ENCODE measurements at regions not wholly inside any gene's neighbourhood (a gene's known extent, or its start where the extent isn't known, plus 50 kb on each side); places are given as distances from the start of the nearest gene placed in this dataset.

DNA sequence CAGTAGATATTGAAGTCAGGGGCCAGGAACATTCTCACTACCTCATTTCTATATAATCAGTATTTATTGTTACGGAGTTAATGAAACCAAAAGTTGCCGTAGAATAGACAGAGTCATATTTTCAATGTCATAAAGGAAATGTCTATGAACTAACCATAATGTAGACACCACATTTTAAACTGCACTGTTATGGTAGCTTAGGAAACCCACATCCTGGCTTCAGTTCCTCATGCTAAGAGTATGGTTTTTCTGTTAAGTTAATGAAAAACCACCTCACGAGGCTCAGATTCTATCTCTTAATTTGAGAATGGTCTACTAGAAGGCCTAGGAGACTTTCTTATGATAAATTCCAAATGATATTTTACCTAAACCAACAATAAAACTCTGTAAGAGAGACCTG, 166.5 kb downstream of the TMEM26 start:
- H3K27ac ChIP-seq (ENCODE audit: insufficient read depth in 1 of 2, low read depth in 1 of 2, low read length in 2 of 2, poor library complexity in 1 of 2, severe bottlenecking in 2 of 2) = no peak overlapping the region
- H3K9me3 ChIP-seq (ENCODE audit: control extremely low read depth in 1 of 5, control insufficient read depth in 4 of 5, insufficient read depth in 2 of 5, low read depth in 1 of 5, low read length in 4 of 5) = peaks cover 0 to 16% (median 3%) of the 10 kb centered on the region in 5 experiments
- DNase-seq = peak; percentile 65 to 97 (median 95)
- no peaks in the 10 kb centered on the region for H3K36me3 ChIP-seq (ENCODE audit: control insufficient read depth in 4 of 4, insufficient read depth in 4 of 4, low read length in 3 of 4)
- peak overlapping the region in 2 of 7 experiments; percentile 1 to 15 for H3K4me3 ChIP-seq (ENCODE audit: control insufficient read depth in 1 of 7, extremely low read depth in 1 of 7, insufficient read depth in 4 of 7, low read depth in 2 of 7, low read length in 6 of 7)
- peaks cover 8 to 19% (median 14%) of the 10 kb centered on the region in 4 experiments for H3K4me1 ChIP-seq (ENCODE audit: control extremely low read depth in 1 of 4, control insufficient read depth in 4 of 4, insufficient read depth in 4 of 4, low read length in 3 of 4)
- CTCF ChIA-PET = no interaction called here
- POLR2A ChIA-PET = interaction anchor here (0.6 kb wide), 1 partner anchor 343 kb away, joined by 3 read pairs; no protein-coding TSS in a partner anchor
- no CpG with 5 or more reads among the region's 3 CpGs for WGBS (ENCODE audit: insufficient coverage)
- peaks cover 0 to 24% (median 13%) of the 10 kb centered on the region in 5 experiments for H3K27me3 ChIP-seq (replicated peaks in 2 of 5; ENCODE audit: control insufficient read depth in 4 of 5, insufficient read depth in 5 of 5, low read length in 4 of 5)

DNA sequence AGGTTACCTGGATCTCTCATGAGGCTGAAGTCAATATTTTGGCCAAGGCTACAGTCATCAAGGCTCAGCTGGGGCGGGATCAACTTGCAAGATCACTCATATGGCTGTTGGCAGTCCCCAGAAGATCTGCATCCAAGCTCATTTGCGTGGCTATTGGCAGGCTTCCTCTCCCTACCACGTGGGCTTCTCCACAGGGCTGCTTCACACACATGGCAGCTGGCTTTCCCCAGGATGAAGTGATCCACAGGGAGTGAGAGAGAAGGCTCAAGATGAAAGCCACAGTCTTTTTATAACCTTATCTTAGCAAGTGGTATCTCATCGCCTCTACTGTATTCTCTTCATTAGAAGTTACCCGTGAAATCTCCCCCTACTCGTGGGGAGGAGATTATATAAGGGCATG, 167.4 kb downstream of the TMEM26 start:
- Histone ChIP-seq H3K27me3 (replicated peaks in 2 of 5; ENCODE audit: control insufficient read depth in 4 of 5, insufficient read depth in 5 of 5, low read length in 4 of 5) (peaks cover 0 to 19% (median 6%) of the 10 kb centered on the region in 5 experiments), H3K4me3 (ENCODE audit: control insufficient read depth in 1 of 7, extremely low read depth in 1 of 7, insufficient read depth in 4 of 7, low read depth in 2 of 7, low read length in 6 of 7) (peak overlapping the region in 1 of 7 experiments; percentile 17), H3K9me3 (ENCODE audit: control extremely low read depth in 1 of 5, control insufficient read depth in 4 of 5, insufficient read depth in 2 of 5, low read depth in 1 of 5, low read length in 4 of 5) (peaks cover 0 to 14% (median 3%) of the 10 kb centered on the region in 5 experiments), H3K27ac (ENCODE audit: insufficient read depth in 1 of 2, low read depth in 1 of 2, low read length in 2 of 2, poor library complexity in 1 of 2, severe bottlenecking in 2 of 2) (no peak overlapping the region), H3K4me1 (ENCODE audit: control extremely low read depth in 1 of 4, control insufficient read depth in 4 of 4, insufficient read depth in 4 of 4, low read length in 3 of 4) (peaks cover 8 to 19% (median 14%) of the 10 kb centered on the region in 4 experiments), H3K36me3 (ENCODE audit: control insufficient read depth in 4 of 4, insufficient read depth in 4 of 4, low read length in 3 of 4) (no peaks in the 10 kb centered on the region)
- ChIA-PET POLR2A (no interaction called here), CTCF (interaction anchor here (0.7 kb wide), 1 partner anchor 10 kb away, joined by 3 read pairs; no protein-coding TSS in a partner anchor)
- WGBS (ENCODE audit: insufficient coverage) = 72% methylated on average over 6 of the region's 6 CpGs
- DNase-seq = no peak

DNA sequence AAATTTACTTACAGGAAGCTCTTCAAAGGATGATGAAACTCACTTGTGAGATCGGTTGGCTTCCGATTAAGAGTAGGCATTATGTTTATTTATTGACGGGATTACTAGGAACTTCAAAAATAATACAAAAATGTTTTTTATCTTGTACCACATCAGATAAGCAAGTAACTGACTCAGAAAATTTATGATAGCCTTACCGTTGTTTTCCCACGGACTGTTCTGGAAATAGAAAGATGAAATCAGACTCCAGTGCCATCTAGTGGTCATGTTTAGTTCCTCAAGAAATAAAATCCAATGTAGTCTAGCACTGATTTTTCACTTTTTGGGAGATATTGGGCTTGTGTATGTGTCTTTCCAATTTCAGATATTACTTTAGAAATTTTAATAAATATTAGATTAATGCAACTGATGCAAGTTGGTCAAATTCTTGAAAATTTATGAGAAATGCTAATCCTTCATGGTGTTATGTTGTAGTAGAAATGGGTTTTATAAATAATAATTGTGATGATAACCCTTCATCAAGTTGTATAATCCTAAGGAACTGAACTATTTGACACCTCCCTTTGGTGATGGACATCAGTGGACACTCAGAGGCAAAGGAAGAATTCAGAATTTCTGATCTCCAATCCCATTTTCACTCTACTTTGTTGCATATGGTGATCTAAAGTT, 168.8 kb downstream of the TMEM26 start:
- Histone ChIP-seq H3K4me3 (ENCODE audit: control insufficient read depth in 1 of 7, extremely low read depth in 1 of 7, insufficient read depth in 4 of 7, low read depth in 2 of 7, low read length in 6 of 7) (peak overlapping the region in 2 of 7 experiments; percentile 26 to 34), H3K27me3 (replicated peaks in 2 of 5; ENCODE audit: control insufficient read depth in 4 of 5, insufficient read depth in 5 of 5, low read length in 4 of 5) (peaks cover 0 to 16% (median 6%) of the 10 kb centered on the region in 5 experiments), H3K4me1 (ENCODE audit: control extremely low read depth in 1 of 4, control insufficient read depth in 4 of 4, insufficient read depth in 4 of 4, low read length in 3 of 4) (peaks cover 8 to 19% (median 15%) of the 10 kb centered on the region in 4 experiments), H3K36me3 (ENCODE audit: control insufficient read depth in 4 of 4, insufficient read depth in 4 of 4, low read length in 3 of 4) (no peaks in the 10 kb centered on the region), H3K27ac (ENCODE audit: insufficient read depth in 1 of 2, low read depth in 1 of 2, low read length in 2 of 2, poor library complexity in 1 of 2, severe bottlenecking in 2 of 2) (no peak overlapping the region), H3K9me3 (ENCODE audit: control extremely low read depth in 1 of 5, control insufficient read depth in 4 of 5, insufficient read depth in 2 of 5, low read depth in 1 of 5, low read length in 4 of 5) (peaks cover 0 to 4% (median 0%) of the 10 kb centered on the region in 5 experiments)
- WGBS (ENCODE audit: insufficient coverage) = no CpG with 5 or more reads among the region's 5 CpGs
- ChIA-PET POLR2A (no interaction called here), CTCF (interaction anchor here (0.7 to 0.8 kb wide), 3 partner anchors 11 to 145 kb away, joined by 3 to 4 read pairs (median 3); no protein-coding TSS in a partner anchor)
- DNase-seq = peak; percentile 70 to 80 (median 80)

DNA sequence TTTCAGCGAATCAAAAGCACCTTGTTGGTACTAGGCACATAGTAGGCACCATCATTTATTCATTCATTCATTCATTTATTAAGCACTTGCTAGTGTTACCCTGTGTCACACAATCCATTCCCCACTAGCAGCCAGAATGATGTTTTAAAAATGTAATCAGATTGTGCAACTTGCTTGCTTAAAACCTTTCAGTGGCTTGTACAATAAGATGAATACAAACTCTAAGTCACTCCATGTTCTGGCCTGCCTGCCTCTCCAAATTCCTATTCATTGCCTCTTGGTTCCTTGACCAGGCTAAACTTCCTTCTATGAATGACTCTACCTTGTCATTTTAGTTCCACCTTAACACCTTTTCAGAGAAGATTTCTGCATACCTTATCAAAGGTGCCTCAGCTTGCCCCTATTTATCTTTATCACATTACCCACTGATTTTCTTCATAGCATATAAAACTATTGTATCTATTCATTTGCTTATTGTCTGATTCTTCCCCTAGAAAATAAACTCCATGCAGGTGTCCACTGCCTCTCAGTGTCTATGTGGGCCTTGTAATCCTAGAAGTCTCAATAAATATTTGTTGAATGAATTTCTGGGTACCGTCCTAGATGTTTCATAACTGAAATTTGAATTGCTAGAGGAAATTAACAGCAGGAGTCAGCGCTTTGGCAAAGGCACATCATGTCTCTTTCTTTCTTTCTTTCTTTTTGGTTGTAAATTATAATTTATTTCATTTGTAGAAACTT, 169.5 kb downstream of the TMEM26 start:
- peaks cover 8 to 19% (median 15%) of the 10 kb centered on the region in 4 experiments for H3K4me1 ChIP-seq (ENCODE audit: control extremely low read depth in 1 of 4, control insufficient read depth in 4 of 4, insufficient read depth in 4 of 4, low read length in 3 of 4)
- peaks cover 0 to 4% (median 0%) of the 10 kb centered on the region in 5 experiments for H3K9me3 ChIP-seq (ENCODE audit: control extremely low read depth in 1 of 5, control insufficient read depth in 4 of 5, insufficient read depth in 2 of 5, low read depth in 1 of 5, low read length in 4 of 5)
- CTCF ChIA-PET = interaction anchor here (0.7 to 0.8 kb wide), 3 partner anchors 10 to 145 kb away, joined by 3 to 4 read pairs (median 3); no protein-coding TSS in a partner anchor
- peaks cover 0 to 14% (median 6%) of the 10 kb centered on the region in 5 experiments for H3K27me3 ChIP-seq (replicated peaks in 2 of 5; ENCODE audit: control insufficient read depth in 4 of 5, insufficient read depth in 5 of 5, low read length in 4 of 5)
- no peaks in the 10 kb centered on the region for H3K36me3 ChIP-seq (ENCODE audit: control insufficient read depth in 4 of 4, insufficient read depth in 4 of 4, low read length in 3 of 4)
- WGBS (ENCODE audit: insufficient coverage) = no CpG with 5 or more reads among the region's 3 CpGs
- H3K27ac ChIP-seq (ENCODE audit: insufficient read depth in 1 of 2, low read depth in 1 of 2, low read length in 2 of 2, poor library complexity in 1 of 2, severe bottlenecking in 2 of 2) = no peak overlapping the region
- POLR2A ChIA-PET = no interaction called here
- peak overlapping the region in 2 of 7 experiments; percentile 26 to 34 for H3K4me3 ChIP-seq (ENCODE audit: control insufficient read depth in 1 of 7, extremely low read depth in 1 of 7, insufficient read depth in 4 of 7, low read depth in 2 of 7, low read length in 6 of 7)
- peak in 1 of 3 donors; percentile 8 for DNase-seq

DNA sequence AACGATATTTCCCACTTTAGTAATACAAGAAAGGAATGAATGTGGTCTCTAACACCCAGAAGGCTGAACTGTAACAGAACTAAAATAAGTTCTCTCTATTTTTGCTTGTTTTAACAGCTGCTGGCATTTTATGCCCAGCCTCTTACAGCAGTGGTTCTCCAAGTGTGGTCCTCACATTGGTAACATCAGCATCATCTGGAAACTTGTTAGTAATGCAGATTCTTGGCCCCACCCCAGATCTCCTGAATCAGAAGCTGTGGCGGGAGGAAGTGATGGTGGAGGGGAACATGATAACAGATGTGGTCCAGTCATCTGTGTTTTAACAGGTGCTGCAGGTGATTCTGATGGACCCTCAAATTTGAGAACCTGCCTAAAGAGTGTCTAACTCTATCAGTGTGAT, 170.1 kb downstream of the TMEM26 start:
- POLR2A ChIA-PET = no interaction called here
- CTCF ChIA-PET = no interaction called here
- Histone ChIP-seq H3K4me3 (ENCODE audit: control insufficient read depth in 1 of 7, extremely low read depth in 1 of 7, insufficient read depth in 4 of 7, low read depth in 2 of 7, low read length in 6 of 7) (no peak overlapping the region), H3K36me3 (ENCODE audit: control insufficient read depth in 4 of 4, insufficient read depth in 4 of 4, low read length in 3 of 4) (no peaks in the 10 kb centered on the region), H3K4me1 (ENCODE audit: control extremely low read depth in 1 of 4, control insufficient read depth in 4 of 4, insufficient read depth in 4 of 4, low read length in 3 of 4) (peaks cover 8 to 19% (median 15%) of the 10 kb centered on the region in 4 experiments), H3K27ac (ENCODE audit: insufficient read depth in 1 of 2, low read depth in 1 of 2, low read length in 2 of 2, poor library complexity in 1 of 2, severe bottlenecking in 2 of 2) (no peak overlapping the region), H3K9me3 (ENCODE audit: control extremely low read depth in 1 of 5, control insufficient read depth in 4 of 5, insufficient read depth in 2 of 5, low read depth in 1 of 5, low read length in 4 of 5) (peaks cover 0 to 4% (median 0%) of the 10 kb centered on the region in 5 experiments), H3K27me3 (replicated peaks in 2 of 5; ENCODE audit: control insufficient read depth in 4 of 5, insufficient read depth in 5 of 5, low read length in 4 of 5) (peaks cover 0 to 15% (median 5%) of the 10 kb centered on the region in 5 experiments)
- peak in 2 of 3 donors; percentile 7 to 11 for DNase-seq
- no CpG with 5 or more reads among the region's 2 CpGs for WGBS (ENCODE audit: insufficient coverage)

DNA sequence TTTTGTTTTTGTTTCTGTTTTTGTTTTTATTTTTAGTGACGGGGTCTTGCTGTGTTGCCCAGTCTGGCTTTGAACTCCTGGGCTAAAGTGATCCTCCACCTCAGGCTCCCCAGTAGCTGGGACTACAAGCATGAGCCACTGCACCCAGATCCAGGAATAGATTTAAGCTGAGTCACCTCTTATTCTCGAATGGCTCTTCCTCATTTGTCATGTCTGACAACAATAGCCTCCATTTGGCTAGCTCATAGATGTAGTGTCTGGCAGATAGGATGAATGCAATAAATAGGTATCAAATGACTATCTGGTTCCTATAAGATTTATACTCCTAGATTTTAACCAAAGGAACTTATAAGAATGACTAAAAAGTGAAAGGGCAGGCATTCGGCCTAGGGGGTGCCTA, 172.9 kb downstream of the TMEM26 start:
- peak in 2 of 3 donors; percentile 50 to 68 for DNase-seq
- WGBS (ENCODE audit: insufficient coverage) = 100% methylated on average over 1 of the region's 3 CpGs

More for the DNA sequence above, 172.9 kb downstream of the TMEM26 start:
- CTCF ChIA-PET = no interaction called here
- no peak overlapping the region for H3K4me3 ChIP-seq (ENCODE audit: control insufficient read depth in 1 of 7, extremely low read depth in 1 of 7, insufficient read depth in 4 of 7, low read depth in 2 of 7, low read length in 6 of 7)
- no peak overlapping the region for H3K27ac ChIP-seq (ENCODE audit: insufficient read depth in 1 of 2, low read depth in 1 of 2, low read length in 2 of 2, poor library complexity in 1 of 2, severe bottlenecking in 2 of 2)
- H3K36me3 ChIP-seq (ENCODE audit: control insufficient read depth in 4 of 4, insufficient read depth in 4 of 4, low read length in 3 of 4) = no peaks in the 10 kb centered on the region
- POLR2A ChIA-PET = no interaction called here
- H3K27me3 ChIP-seq (replicated peaks in 2 of 5; ENCODE audit: control insufficient read depth in 4 of 5, insufficient read depth in 5 of 5, low read length in 4 of 5) = peaks cover 0 to 19% (median 5%) of the 10 kb centered on the region in 5 experiments
- H3K9me3 ChIP-seq (ENCODE audit: control extremely low read depth in 1 of 5, control insufficient read depth in 4 of 5, insufficient read depth in 2 of 5, low read depth in 1 of 5, low read length in 4 of 5) = peaks cover 0 to 2% (median 0%) of the 10 kb centered on the region in 5 experiments
- peaks cover 0 to 9% (median 0%) of the 10 kb centered on the region in 4 experiments for H3K4me1 ChIP-seq (ENCODE audit: control extremely low read depth in 1 of 4, control insufficient read depth in 4 of 4, insufficient read depth in 4 of 4, low read length in 3 of 4)
